Endodermal cell (in vitro differentiated cells): ENCODE measurements at regions not wholly inside any gene's neighbourhood (a gene's known extent, or its start where the extent isn't known, plus 50 kb on each side); places are given as distances from the start of the nearest gene placed in this dataset.

Source experiments
- DNase-seq: peaks from one replicate; pipeline ENCODE4 v3.0.0-alpha.2; 2017
- H3K27ac ChIP-seq: 2 replicates; pipeline ENCODE4 v1.5.1; 2013; ENCODE audit warnings: mild to moderate bottlenecking, low read depth, low read length, moderate library complexity
- H3K27me3 ChIP-seq: 2 replicates; pipeline ENCODE4 v1.6.1; 2013; ENCODE audit warnings: mild to moderate bottlenecking, low read length, moderate library complexity; ENCODE audit not compliant: insufficient read depth, control insufficient read depth, poor library complexity, severe bottlenecking
- H3K36me3 ChIP-seq: 2 replicates; pipeline ENCODE4 v1.7.0; 2013; ENCODE audit warnings: mild to moderate bottlenecking, low read length, moderate library complexity; ENCODE audit not compliant: control insufficient read depth, insufficient read depth
- H3K4me1 ChIP-seq: one replicate; pipeline ENCODE4 v1.7.0; 2013; ENCODE audit warnings: low read length; ENCODE audit not compliant: control insufficient read depth, insufficient read depth
- H3K4me3 ChIP-seq: 2 replicates; pipeline ENCODE4 v1.5.1; 2013; ENCODE audit warnings: mild to moderate bottlenecking, low read length, moderate library complexity
- H3K9ac ChIP-seq: 2 replicates; pipeline ENCODE4 v1.6.1; 2013; ENCODE audit warnings: mild to moderate bottlenecking, low read length, moderate library complexity; ENCODE audit not compliant: poor library complexity, severe bottlenecking; ENCODE audit errors: extremely low read depth
- H3K9me3 ChIP-seq: 2 replicates; pipeline ENCODE4 v1.6.1; 2013; ENCODE audit warnings: mild to moderate bottlenecking, low read length, moderate library complexity; ENCODE audit not compliant: control insufficient read depth
- H3K27ac Mint-ChIP-seq: 2 replicates; pipeline ENCODE4 v1.8.0; 2020; ENCODE audit warnings: mixed read lengths
- H3K27me3 Mint-ChIP-seq: 2 replicates; pipeline ENCODE4 v1.8.0; 2021; ENCODE audit warnings: mild to moderate bottlenecking, mixed read lengths; ENCODE audit not compliant: insufficient read depth
- H3K36me3 Mint-ChIP-seq: 2 replicates; pipeline ENCODE4 v1.8.0; 2020; ENCODE audit warnings: low read depth, mixed read lengths
- H3K4me1 Mint-ChIP-seq: 2 replicates; pipeline ENCODE4 v1.8.0; 2020; ENCODE audit warnings: mixed read lengths
- H3K4me3 Mint-ChIP-seq: 2 replicates; pipeline ENCODE4 v1.8.0; 2020; ENCODE audit warnings: mild to moderate bottlenecking, moderate library complexity, mixed read lengths
- H3K9me3 Mint-ChIP-seq: 2 replicates; pipeline ENCODE4 v1.8.0; 2020; ENCODE audit warnings: mild to moderate bottlenecking, mixed read lengths
- CTCF ChIP-seq: fragments of 200-600 bp; sonication (generic); conservative IDR thresholded peaks from 2 replicates; pipeline ENCODE4 v1.5.0; 2021; ENCODE audit warnings: antibody characterized with exemption, mild to moderate bottlenecking
- WGBS, 2 experiments: methylation state at CpG; one replicate each; pipeline versions ENCODE4 v1.1.5 to v1.1.7; 2013; ENCODE audit warnings: missing lambda C conversion rate in 2 of 2, mixed read lengths in 1 of 2; ENCODE audit not compliant: insufficient coverage in 1 of 2, insufficient read length in 1 of 2; 5-methylcytosine and 5-hydroxymethylcytosine counted together

GRCh38 chr11:134475951-134476350 is 63.9 kb upstream of the B3GAT1 start:
- peaks cover 23% of the 10 kb centered on the region for H3K27me3 ChIP-seq
- no peaks in the 10 kb centered on the region for H3K9me3 ChIP-seq
- H3K9me3 Mint-ChIP-seq: no peaks in the 10 kb centered on the region
- 87 to 100% methylated on average over 2 to 7 of the region's 7 CpGs for WGBS, 2 experiments
- DNase-seq: peak; percentile 35
- no peak overlapping the region for H3K27ac ChIP-seq
- H3K4me1 Mint-ChIP-seq: no peaks in the 10 kb centered on the region
- no peak overlapping the region for H3K4me3 Mint-ChIP-seq
- no peak for TF ChIP-seq CTCF
- H3K4me1 ChIP-seq: no peaks in the 10 kb centered on the region
- H3K9ac ChIP-seq: no peak overlapping the region
- H3K27ac Mint-ChIP-seq: no peak overlapping the region
- H3K27me3 Mint-ChIP-seq: peaks cover 32% of the 10 kb centered on the region
- no peak overlapping the region for H3K4me3 ChIP-seq
- no peaks in the 10 kb centered on the region for H3K36me3 ChIP-seq
- no peaks in the 10 kb centered on the region for H3K36me3 Mint-ChIP-seq

- no peaks in the 10 kb centered on the region for H3K36me3 ChIP-seq
- no peaks in the 10 kb centered on the region for H3K9me3 ChIP-seq
- H3K27ac ChIP-seq: no peak overlapping the region
- peaks cover 23% of the 10 kb centered on the region for H3K27me3 ChIP-seq
- WGBS, 2 experiments: 85 to 92% methylated on average over 9 of the region's 9 CpGs
- no peaks in the 10 kb centered on the region for H3K36me3 Mint-ChIP-seq
- no peak for TF ChIP-seq CTCF
- H3K27me3 Mint-ChIP-seq: peaks cover 32% of the 10 kb centered on the region
- DNase-seq: peak; percentile 31
- H3K4me1 Mint-ChIP-seq: no peaks in the 10 kb centered on the region
- H3K9me3 Mint-ChIP-seq: no peaks in the 10 kb centered on the region
- no peak overlapping the region for H3K4me3 ChIP-seq
- H3K27ac Mint-ChIP-seq: no peak overlapping the region
- no peaks in the 10 kb centered on the region for H3K4me1 ChIP-seq
- H3K9ac ChIP-seq: no peak overlapping the region
- H3K4me3 Mint-ChIP-seq: no peak overlapping the region
Observed at GRCh38 chr11:134474942-134475341, 62.9 kb upstream of the B3GAT1 start.

- Mint-ChIP-seq H3K27me3 (peaks cover 28% of the 10 kb centered on the region), H3K4me1 (no peaks in the 10 kb centered on the region), H3K9me3 (no peaks in the 10 kb centered on the region), H3K27ac (no peak overlapping the region), H3K4me3 (no peak overlapping the region), H3K36me3 (no peaks in the 10 kb centered on the region)
- Histone ChIP-seq H3K9me3 (no peaks in the 10 kb centered on the region), H3K36me3 (no peaks in the 10 kb centered on the region), H3K27me3 (peaks cover 23% of the 10 kb centered on the region), H3K4me1 (no peaks in the 10 kb centered on the region), H3K9ac (no peak overlapping the region), H3K4me3 (no peak overlapping the region), H3K27ac (no peak overlapping the region)
- no peak for TF ChIP-seq CTCF
- WGBS, 2 experiments: 90 to 93% methylated on average over 11 to 21 of the region's 21 CpGs
- peak; percentile 23 for DNase-seq
Observed at GRCh38 chr11:134474070-134474860, 62.2 kb upstream of the B3GAT1 start.
